DOHH2 (cell line): ENCODE measurements at regions not wholly inside any gene's neighbourhood (a gene's known extent, or its start where the extent isn't known, plus 50 kb on each side); places are given as distances from the start of the nearest gene placed in this dataset.
"Not testable (repeated sequence)": the region's sequence is repeated elsewhere in the genome, so short reads cannot be mapped to it uniquely, and the experiment has no call there.

ENCODE experiments used
- EZH2phosphoT487 ChIP-seq: fragments of 200-600 bp; sonication (generic); IDR thresholded peaks from 2 replicates; pipeline ENCODE4 v1.6.1; 2017; ENCODE audit warnings: borderline replicate concordance, mild to moderate bottlenecking, antibody characterized with exemption, low read length, moderate library complexity, mixed read lengths
- TF ChIP-seq, protein P1 (sequence below): fragments of 200-600 bp; sonication (generic); IDR thresholded peaks from one replicate; pipeline ENCODE4 v1.5.1; 2014; ENCODE audit warnings: antibody characterized with exemption, mild to moderate bottlenecking, low read depth, low read length; ENCODE audit not compliant: poor library complexity, severe bottlenecking

- TF ChIP-seq, protein P1, sequence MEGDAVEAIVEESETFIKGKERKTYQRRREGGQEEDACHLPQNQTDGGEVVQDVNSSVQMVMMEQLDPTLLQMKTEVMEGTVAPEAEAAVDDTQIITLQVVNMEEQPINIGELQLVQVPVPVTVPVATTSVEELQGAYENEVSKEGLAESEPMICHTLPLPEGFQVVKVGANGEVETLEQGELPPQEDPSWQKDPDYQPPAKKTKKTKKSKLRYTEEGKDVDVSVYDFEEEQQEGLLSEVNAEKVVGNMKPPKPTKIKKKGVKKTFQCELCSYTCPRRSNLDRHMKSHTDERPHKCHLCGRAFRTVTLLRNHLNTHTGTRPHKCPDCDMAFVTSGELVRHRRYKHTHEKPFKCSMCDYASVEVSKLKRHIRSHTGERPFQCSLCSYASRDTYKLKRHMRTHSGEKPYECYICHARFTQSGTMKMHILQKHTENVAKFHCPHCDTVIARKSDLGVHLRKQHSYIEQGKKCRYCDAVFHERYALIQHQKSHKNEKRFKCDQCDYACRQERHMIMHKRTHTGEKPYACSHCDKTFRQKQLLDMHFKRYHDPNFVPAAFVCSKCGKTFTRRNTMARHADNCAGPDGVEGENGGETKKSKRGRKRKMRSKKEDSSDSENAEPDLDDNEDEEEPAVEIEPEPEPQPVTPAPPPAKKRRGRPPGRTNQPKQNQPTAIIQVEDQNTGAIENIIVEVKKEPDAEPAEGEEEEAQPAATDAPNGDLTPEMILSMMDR, result not testable (repeated sequence)
- TF ChIP-seq EZH2phosphoT487, result not testable (repeated sequence)
Measured at GRCh38 chr2:167835290-167835689, 412.1 kb downstream of the STK39 start.
